ENCODE measurements at regions not wholly inside any gene's neighbourhood (a gene's known extent, or its start where the extent isn't known, plus 50 kb on each side); places are given as distances from the start of the nearest gene placed in this dataset.

DNA sequence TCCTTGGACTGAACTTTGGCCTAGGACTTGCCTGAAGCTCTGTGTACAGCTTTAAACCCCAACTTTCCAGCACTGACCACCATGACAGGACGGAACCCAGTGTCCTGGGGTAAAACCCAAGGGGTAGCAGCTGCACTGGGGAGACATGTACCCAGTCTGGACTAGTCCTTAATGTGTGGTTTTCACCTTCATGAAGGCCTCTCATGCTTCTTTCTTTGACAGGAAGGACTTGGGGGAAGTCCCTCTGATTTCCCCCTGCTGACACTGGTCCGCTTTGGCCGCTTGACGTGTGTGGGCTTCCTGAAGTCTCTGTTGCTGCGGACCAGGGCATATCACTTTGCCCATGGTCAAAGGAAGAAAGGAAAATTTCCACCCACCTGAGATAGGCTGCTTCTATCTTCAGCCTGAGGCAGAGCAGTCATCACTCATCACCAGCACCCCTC, 66.3 kb upstream of the PRDX6 start:
- H3K4me3 ChIP-seq (ENCODE audit: low read depth, low read length), result no peak overlapping the region
- DNase-seq (ENCODE audit: low read depth), result no peak
- TF ChIP-seq, protein P1, sequence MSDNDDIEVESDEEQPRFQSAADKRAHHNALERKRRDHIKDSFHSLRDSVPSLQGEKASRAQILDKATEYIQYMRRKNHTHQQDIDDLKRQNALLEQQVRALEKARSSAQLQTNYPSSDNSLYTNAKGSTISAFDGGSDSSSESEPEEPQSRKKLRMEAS (IDR thresholded peaks at IDR 0.05; ENCODE audit: low read depth, low read length), result no peak
- TF ChIP-seq, protein P2, sequence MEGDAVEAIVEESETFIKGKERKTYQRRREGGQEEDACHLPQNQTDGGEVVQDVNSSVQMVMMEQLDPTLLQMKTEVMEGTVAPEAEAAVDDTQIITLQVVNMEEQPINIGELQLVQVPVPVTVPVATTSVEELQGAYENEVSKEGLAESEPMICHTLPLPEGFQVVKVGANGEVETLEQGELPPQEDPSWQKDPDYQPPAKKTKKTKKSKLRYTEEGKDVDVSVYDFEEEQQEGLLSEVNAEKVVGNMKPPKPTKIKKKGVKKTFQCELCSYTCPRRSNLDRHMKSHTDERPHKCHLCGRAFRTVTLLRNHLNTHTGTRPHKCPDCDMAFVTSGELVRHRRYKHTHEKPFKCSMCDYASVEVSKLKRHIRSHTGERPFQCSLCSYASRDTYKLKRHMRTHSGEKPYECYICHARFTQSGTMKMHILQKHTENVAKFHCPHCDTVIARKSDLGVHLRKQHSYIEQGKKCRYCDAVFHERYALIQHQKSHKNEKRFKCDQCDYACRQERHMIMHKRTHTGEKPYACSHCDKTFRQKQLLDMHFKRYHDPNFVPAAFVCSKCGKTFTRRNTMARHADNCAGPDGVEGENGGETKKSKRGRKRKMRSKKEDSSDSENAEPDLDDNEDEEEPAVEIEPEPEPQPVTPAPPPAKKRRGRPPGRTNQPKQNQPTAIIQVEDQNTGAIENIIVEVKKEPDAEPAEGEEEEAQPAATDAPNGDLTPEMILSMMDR (IDR thresholded peaks at IDR 0.05; ENCODE audit: low read depth, low read length), result no peak
- TF ChIP-seq POLR2A (IDR thresholded peaks at IDR 0.05; ENCODE audit: extremely low read depth, insufficient read length) (no peak), MYC (IDR thresholded peaks at IDR 0.05; ENCODE audit: low read depth, low read length) (no peak)

DNA sequence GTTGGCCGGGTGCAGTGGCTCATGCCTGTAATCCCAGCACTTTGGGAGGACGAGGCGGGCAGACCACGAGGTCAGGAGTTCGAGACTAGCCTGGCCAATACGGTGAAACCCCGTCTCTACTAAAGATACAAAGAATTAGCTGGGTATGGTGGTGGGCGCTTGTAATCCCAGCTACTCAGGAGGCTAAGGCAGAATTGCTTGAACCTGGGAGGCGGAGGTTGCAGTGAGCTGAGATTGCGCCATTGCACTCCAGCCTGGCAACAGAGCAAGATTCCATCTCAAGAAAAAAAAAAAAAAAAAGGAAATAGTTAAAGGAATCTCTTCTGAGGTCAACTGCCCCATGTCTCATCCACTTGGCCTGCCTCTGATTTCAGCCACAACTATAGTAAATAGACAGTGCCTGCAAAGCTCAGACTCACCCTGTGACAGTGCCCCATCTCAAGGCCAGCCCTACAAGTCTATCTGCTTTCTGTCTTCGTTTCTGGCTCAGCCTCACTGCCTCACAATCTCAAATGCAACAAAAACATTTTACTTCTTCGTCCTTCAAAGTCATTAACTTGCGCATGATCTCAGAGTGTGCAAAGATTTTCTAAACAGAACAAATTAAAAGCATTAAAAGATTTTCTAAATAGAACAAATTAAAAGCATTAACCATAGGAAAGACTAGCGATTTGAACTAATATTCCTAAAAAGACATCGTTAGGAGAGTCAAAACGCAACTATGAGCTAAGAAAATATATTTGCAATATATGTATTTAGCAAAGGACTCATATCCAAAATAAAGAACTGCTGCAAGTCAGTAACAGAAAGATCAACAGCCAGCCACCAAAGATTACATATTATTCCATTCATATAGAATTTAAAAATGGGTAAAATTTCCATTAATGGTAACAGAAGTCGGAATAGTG, 65.0 kb upstream of the PRDX6 start:
- DNase-seq (ENCODE audit: low read depth), result no peak
- TF ChIP-seq, protein P2 (IDR thresholded peaks at IDR 0.05; ENCODE audit: low read depth, low read length), result no peak
- TF ChIP-seq, protein P1 (IDR thresholded peaks at IDR 0.05; ENCODE audit: low read depth, low read length), result no peak
- TF ChIP-seq POLR2A (IDR thresholded peaks at IDR 0.05; ENCODE audit: extremely low read depth, insufficient read length) (no peak), MYC (IDR thresholded peaks at IDR 0.05; ENCODE audit: low read depth, low read length) (no peak)
- H3K4me3 ChIP-seq (ENCODE audit: low read depth, low read length), result no peak overlapping the region

DNA sequence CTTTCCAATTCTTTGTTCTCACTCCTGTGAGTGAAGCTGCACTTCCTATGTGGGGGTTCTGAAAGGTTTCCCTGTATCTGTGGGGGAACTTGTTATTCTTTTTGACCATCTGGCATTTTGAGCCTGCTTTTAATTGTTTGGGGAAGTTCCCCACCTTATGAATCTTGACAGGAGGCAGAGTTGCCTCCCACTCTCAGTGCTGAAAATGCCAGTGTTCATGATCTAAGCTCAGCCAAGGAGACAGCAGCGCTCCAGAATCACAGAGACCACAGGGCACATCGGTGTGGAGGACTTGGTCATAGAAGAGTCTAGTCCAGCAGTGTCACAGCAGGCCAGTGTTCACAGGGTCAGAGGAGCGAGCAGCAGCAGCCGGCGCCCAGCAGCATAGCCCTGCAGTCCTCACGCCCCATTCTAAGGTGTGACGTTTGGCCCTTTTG, 63.8 kb upstream of the PRDX6 start:
- no peak for TF ChIP-seq POLR2A (IDR thresholded peaks at IDR 0.05; ENCODE audit: extremely low read depth, insufficient read length)
- TF ChIP-seq, protein P2 (IDR thresholded peaks at IDR 0.05; ENCODE audit: low read depth, low read length), result no peak
- no peak for TF ChIP-seq MYC (IDR thresholded peaks at IDR 0.05; ENCODE audit: low read depth, low read length)
- TF ChIP-seq, protein P1 (IDR thresholded peaks at IDR 0.05; ENCODE audit: low read depth, low read length), result no peak
- H3K4me3 ChIP-seq (ENCODE audit: low read depth, low read length), result no peak overlapping the region
- no peak for DNase-seq (ENCODE audit: low read depth)

DNA sequence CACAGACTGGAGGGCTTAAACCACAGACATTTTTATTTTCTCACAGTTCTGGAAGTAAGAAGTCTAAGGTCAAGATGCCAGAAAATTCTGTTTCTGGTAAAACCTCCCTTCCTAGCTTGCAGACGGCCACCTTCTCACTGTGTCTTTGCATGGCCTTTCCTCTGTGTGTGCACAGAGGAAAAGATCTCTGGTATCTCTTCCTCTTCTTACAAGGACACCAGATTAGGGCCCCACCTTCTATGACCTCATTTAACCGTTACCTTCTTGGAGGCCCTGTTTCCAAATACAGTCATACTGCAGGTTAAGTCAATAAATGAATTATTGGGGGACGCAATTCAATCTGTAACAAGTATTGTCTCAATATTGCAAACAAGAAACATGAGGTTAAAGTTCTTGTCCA, 63.0 kb upstream of the PRDX6 start:
- no peak overlapping the region for H3K4me3 ChIP-seq (ENCODE audit: low read depth, low read length)
- no peak for DNase-seq (ENCODE audit: low read depth)

DNA sequence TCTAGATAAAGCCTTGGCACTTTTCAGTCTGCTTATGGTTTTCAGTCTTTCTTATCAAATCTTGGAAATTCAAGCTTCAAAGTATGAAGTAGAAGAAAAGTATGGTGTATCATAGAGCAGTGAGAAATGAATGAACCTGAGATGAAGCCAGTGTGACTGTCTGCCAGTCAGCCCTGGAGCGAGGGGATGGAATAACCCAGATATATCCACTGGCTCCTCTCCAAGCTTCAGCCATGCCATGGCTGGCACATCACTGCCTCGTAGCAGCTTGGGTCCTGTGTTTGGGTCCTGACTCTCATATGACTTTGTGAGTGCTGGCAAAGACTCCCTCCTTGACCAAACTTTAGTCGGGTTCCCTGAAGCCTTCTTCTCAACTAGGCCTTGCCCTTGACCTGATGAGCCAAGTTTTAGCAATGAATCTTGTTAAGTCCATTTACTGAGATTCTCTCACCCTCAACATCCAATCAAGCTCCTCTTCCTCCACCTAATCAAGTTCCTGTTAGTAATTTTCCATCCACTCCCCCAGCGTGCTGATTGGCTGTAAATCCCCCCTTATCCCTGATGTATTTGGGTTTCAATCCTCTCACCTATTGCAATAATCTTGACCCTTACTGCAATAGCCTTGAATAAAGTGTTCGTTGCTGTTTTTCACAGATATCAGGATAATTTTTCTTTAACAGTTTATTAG, 62.5 kb upstream of the PRDX6 start:
- TF ChIP-seq, protein P1 (IDR thresholded peaks at IDR 0.05; ENCODE audit: low read depth, low read length), result no peak
- TF ChIP-seq, protein P2 (IDR thresholded peaks at IDR 0.05; ENCODE audit: low read depth, low read length), result no peak
- TF ChIP-seq POLR2A (IDR thresholded peaks at IDR 0.05; ENCODE audit: extremely low read depth, insufficient read length) (no peak), MYC (IDR thresholded peaks at IDR 0.05; ENCODE audit: low read depth, low read length) (no peak)
- H3K4me3 ChIP-seq (ENCODE audit: low read depth, low read length), result no peak overlapping the region
- DNase-seq (ENCODE audit: low read depth), result no peak

More for the DNA sequence above, 63.0 kb upstream of the PRDX6 start:
- TF ChIP-seq POLR2A (IDR thresholded peaks at IDR 0.05; ENCODE audit: extremely low read depth, insufficient read length) (no peak), MYC (IDR thresholded peaks at IDR 0.05; ENCODE audit: low read depth, low read length) (no peak)
- TF ChIP-seq, protein P1 (IDR thresholded peaks at IDR 0.05; ENCODE audit: low read depth, low read length), result no peak
- TF ChIP-seq, protein P2 (IDR thresholded peaks at IDR 0.05; ENCODE audit: low read depth, low read length), result no peak

All from NB4 (cell line).